Right atrium auricular region (tissue), 2 donors: ENCODE measurements at regions not wholly inside any gene's neighbourhood (a gene's known extent, or its start where the extent isn't known, plus 50 kb on each side); places are given as distances from the start of the nearest gene placed in this dataset.

Experiments used
- DNase-seq: peaks from one replicate; pipeline ENCODE4 v3.0.0-alpha.2; 2019; ENCODE audit warnings: low spot score
- H3K27ac ChIP-seq, 2 donors: fragments of 200-600 bp; sonication (generic); 1 replicate in 1 of 2; 2 replicates in 1 of 2; pipeline ENCODE4 v1.5.1; 2016 to 2019
- H3K27me3 ChIP-seq, 2 donors: fragments of 200-600 bp; sonication (generic); one replicate each; pipeline versions ENCODE4 v1.5.1 to v1.6.0; 2017 to 2019
- H3K36me3 ChIP-seq: fragments of 200-600 bp; sonication (generic); one replicate; pipeline ENCODE4 v1.5.1; 2016
- H3K4me1 ChIP-seq, 2 donors: fragments of 200-600 bp; sonication (generic); one replicate each; pipeline versions ENCODE4 v1.5.1 to v1.6.0; 2017 to 2019
- H3K4me3 ChIP-seq, 2 donors: fragments of 200-600 bp; sonication (generic); 1 replicate in 1 of 2; 2 replicates in 1 of 2; pipeline ENCODE4 v1.5.1; 2017 to 2019; ENCODE audit warnings: mild to moderate bottlenecking in 1 of 2, moderate library complexity in 1 of 2
- H3K9me3 ChIP-seq, 2 donors: fragments of 200-600 bp; sonication (generic); one replicate each; pipeline ENCODE4 v1.5.1; 2019
- TF ChIP-seq, protein P1 (sequence below), 2 donors: fragments of 200-600 bp; sonication (generic); IDR thresholded peaks; one replicate each; pipeline ENCODE4 v1.5.1; 2019; ENCODE audit warnings: antibody characterized with exemption in 2 of 2

DNA sequence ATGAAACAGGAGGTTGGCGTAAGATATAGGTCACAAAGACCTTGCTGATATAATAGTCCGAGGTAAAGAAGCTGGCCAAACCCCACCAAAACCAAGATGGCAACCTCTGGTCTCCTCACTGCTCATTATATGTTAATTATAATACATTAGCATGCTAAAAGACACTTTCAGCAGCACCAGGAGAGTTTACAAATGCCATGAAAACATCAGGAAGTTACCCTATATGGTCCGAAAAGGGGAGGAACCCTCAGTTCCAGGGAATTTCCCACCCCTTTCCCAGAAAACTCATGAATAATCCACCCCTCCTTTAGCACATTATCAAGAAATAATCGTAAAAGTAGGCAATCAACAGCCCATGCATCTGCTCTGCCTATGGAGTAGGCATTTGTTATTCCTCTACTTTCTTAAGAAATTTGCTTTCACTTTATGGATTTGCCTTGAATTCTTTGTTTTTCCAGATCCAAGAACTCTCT is 923.4 kb downstream of the QKI start:
- H3K4me1 ChIP-seq: no peaks in the 10 kb centered on the region
- no peak for DNase-seq
- no peak overlapping the region for H3K4me3 ChIP-seq
- no peak overlapping the region for H3K27ac ChIP-seq
- H3K36me3 ChIP-seq: no peaks in the 10 kb centered on the region
- TF ChIP-seq, protein P1, sequence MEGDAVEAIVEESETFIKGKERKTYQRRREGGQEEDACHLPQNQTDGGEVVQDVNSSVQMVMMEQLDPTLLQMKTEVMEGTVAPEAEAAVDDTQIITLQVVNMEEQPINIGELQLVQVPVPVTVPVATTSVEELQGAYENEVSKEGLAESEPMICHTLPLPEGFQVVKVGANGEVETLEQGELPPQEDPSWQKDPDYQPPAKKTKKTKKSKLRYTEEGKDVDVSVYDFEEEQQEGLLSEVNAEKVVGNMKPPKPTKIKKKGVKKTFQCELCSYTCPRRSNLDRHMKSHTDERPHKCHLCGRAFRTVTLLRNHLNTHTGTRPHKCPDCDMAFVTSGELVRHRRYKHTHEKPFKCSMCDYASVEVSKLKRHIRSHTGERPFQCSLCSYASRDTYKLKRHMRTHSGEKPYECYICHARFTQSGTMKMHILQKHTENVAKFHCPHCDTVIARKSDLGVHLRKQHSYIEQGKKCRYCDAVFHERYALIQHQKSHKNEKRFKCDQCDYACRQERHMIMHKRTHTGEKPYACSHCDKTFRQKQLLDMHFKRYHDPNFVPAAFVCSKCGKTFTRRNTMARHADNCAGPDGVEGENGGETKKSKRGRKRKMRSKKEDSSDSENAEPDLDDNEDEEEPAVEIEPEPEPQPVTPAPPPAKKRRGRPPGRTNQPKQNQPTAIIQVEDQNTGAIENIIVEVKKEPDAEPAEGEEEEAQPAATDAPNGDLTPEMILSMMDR (IDR thresholded peaks at IDR 0.05): no peak
- H3K9me3 ChIP-seq: no peaks in the 10 kb centered on the region
- no peaks in the 10 kb centered on the region for H3K27me3 ChIP-seq

DNA sequence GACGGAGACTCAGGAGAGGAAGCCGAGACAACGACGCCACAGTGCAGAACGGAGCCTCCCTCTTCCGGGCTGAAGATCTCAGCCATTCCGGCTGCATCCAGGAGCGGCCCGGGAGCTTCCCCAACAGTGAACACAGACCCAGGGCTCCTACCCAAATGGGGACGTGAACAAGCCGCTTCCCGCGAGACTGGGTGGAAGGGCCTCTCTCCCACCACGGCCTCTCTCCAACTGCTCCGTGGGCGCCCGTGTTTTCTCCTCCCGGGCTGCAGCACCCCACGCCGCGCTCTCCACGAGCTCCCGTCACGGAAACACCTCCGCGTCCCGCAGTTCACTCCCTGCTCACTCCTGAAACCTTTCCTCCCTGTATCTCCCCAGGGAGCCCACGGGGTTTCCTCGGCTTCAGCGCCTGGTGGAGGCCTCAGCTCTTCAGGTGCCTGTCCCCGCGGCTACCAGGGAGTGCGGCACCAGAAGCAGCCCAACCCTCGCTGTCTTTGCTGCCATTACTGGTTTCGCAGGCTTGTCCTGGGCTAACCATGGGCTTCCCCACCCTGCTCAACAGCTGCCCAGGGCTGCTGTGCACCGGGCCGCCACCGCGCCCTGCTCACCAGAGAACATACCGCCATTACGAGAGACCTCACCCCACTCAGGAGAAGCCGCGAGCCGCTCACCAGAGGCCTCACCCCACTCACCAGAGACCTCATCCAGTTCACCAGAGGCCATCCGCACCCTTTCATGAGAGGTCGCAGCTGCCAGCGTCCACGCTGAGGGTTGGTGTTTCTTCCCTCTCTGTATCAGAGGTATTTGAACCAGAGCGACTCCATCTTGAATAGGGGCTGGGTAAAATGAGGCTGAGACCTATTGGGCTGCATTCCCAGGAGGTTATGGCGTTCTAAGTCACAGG is 922.8 kb downstream of the QKI start:
- Histone ChIP-seq H3K36me3 (no peaks in the 10 kb centered on the region), H3K4me3 (no peak overlapping the region), H3K4me1 (no peaks in the 10 kb centered on the region), H3K27ac (no peak overlapping the region), H3K9me3 (no peaks in the 10 kb centered on the region), H3K27me3 (no peaks in the 10 kb centered on the region)
- TF ChIP-seq, protein P1 (IDR thresholded peaks at IDR 0.05): no peak
- no peak for DNase-seq

DNA sequence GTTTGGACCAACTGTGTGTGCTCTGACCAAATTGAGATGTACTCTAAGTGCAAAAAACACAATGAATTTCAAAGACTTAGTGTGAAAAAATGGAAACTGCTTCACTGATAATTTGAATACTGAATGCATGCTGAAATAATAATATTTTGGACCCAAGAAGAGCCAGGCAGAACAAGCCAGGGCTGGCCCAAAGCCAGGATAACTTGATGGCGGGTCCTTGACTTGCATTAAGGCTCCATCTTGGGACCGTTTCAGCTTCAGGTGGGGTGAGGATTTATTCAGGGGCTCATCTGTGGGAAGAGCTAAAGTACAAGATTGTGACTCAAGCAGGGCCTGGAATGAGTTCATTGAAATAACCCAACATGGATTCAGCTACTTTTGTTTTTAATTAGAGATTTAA is 921.9 kb downstream of the QKI start:
- H3K36me3 ChIP-seq: no peaks in the 10 kb centered on the region
- TF ChIP-seq, protein P1 (IDR thresholded peaks at IDR 0.05): no peak
- H3K9me3 ChIP-seq: no peaks in the 10 kb centered on the region
- H3K27ac ChIP-seq: no peak overlapping the region
- no peaks in the 10 kb centered on the region for H3K27me3 ChIP-seq
- no peak overlapping the region for H3K4me3 ChIP-seq
- no peak for DNase-seq
- H3K4me1 ChIP-seq: no peaks in the 10 kb centered on the region

DNA sequence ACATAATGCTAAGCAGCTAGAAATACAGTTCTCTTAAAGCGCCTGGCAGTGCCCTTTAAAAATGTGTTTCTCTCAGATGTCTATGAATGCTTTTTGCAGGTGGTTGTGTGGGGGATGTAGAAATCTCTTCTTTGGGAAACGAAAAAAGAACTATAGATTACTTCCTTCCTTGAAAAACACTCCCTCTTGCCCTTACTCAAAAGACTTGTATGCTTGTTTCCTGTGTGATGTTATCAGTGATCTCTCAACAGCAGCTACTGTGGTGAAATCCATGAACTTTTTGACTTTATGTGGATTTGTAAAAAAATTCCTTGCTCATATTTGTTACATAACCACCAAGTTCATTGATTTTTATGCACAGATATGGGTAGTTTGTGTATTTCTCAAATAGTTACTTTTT is 916.5 kb downstream of the QKI start:
- no peak overlapping the region for H3K27ac ChIP-seq
- H3K4me3 ChIP-seq: no peak overlapping the region
- H3K27me3 ChIP-seq: no peaks in the 10 kb centered on the region
- no peak for DNase-seq
- TF ChIP-seq, protein P1 (IDR thresholded peaks at IDR 0.05): no peak
- H3K4me1 ChIP-seq: no peaks in the 10 kb centered on the region
- no peaks in the 10 kb centered on the region for H3K36me3 ChIP-seq
- H3K9me3 ChIP-seq: no peaks in the 10 kb centered on the region

DNA sequence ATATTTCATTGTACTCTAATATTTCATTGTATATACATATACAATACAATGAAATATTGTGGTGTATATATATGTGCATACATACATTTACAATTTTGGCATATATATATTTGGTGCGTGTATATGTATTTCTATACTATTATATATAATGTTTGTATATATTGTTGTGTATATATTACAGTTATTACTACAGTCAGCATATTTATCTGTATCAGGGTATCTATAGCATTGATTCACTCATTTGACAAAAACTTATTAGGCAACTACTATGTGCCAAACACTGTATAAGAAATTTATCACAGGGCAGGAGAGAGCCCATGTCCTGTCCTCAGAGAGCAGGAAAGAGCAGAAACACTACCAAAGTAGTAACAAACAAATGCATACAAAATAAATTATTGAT is 910.6 kb downstream of the QKI start:
- H3K36me3 ChIP-seq: no peaks in the 10 kb centered on the region
- H3K27me3 ChIP-seq: no peaks in the 10 kb centered on the region
- no peak overlapping the region for H3K27ac ChIP-seq
- no peak for DNase-seq
- H3K4me1 ChIP-seq: peaks cover 0 to 4% of the 10 kb centered on the region in 2 donors
- TF ChIP-seq, protein P1 (IDR thresholded peaks at IDR 0.05): no peak
- H3K9me3 ChIP-seq: peaks cover 0 to under 1% of the 10 kb centered on the region in 2 donors
- no peak overlapping the region for H3K4me3 ChIP-seq
